CD4-positive, alpha-beta T cell (primary cell): ENCODE measurements at regions not wholly inside any gene's neighbourhood (a gene's known extent, or its start where the extent isn't known, plus 50 kb on each side); places are given as distances from the start of the nearest gene placed in this dataset.

ENCODE experiments used
- ATAC-seq: fragments of 200-7000 bp; cut with Tn5 transposase; one replicate; pipeline ENCODE4 v1.10.0; 2022; ENCODE audit warnings: mild to moderate bottlenecking; ENCODE audit not compliant: poor library complexity
- CTCF ChIA-PET: fragments of 350-600 bp; sonication (Branson Sonifier 250); formaldehyde crosslinking; loops from one replicate; lab custom pipeline; 2021; ENCODE audit warnings: antibody characterized with exemption, inconsistent platforms; lab: Charles Lee
- POLR2A ChIA-PET: fragments of 350-600 bp; sonication (Branson Sonifier 250); formaldehyde crosslinking; loops from one replicate; lab custom pipeline; 2021; ENCODE audit warnings: antibody characterized with exemption, inconsistent platforms; lab: Charles Lee
- DNase-seq, 14 experiments: peaks; one replicate each; pipeline ENCODE4 v3.0.0-alpha.2; 2013 to 2020; ENCODE audit warnings: mixed read lengths in 2 of 14
- H3K27ac ChIP-seq, 2 donors: one replicate each; pipeline versions ENCODE4 v1.5.1 to v1.7.0; 2013; ENCODE audit warnings: low read length in 2 of 2, low read depth in 1 of 2, mild to moderate bottlenecking in 1 of 2
- H3K27me3 ChIP-seq, 2 experiments: 1 replicate in 1 of 2; 2 replicates in 1 of 2; pipeline versions ENCODE4 v1.6.1 to v1.7.0; 2013; ENCODE audit warnings: low read length in 2 of 2, control low read depth in 1 of 2, mild to moderate bottlenecking in 1 of 2, moderate library complexity in 1 of 2; ENCODE audit not compliant: insufficient read depth in 2 of 2, control insufficient read depth in 1 of 2
- H3K36me3 ChIP-seq: one replicate; pipeline ENCODE4 v1.6.1; 2013; ENCODE audit warnings: low read length, control low read depth; ENCODE audit not compliant: insufficient read depth
- H3K4me1 ChIP-seq: one replicate; pipeline ENCODE4 v1.6.1; 2013; ENCODE audit warnings: low read length, control low read depth; ENCODE audit not compliant: insufficient read depth
- H3K4me3 ChIP-seq: one replicate; pipeline ENCODE4 v1.5.1; 2013; ENCODE audit warnings: mild to moderate bottlenecking, low read length, moderate library complexity
- H3K9me3 ChIP-seq, 2 experiments: 1 replicate in 1 of 2; 2 replicates in 1 of 2; pipeline versions ENCODE4 v1.6.1 to v1.7.0; 2013; ENCODE audit warnings: low read length in 2 of 2, mild to moderate bottlenecking in 2 of 2, control low read depth in 1 of 2, moderate library complexity in 1 of 2; ENCODE audit not compliant: control insufficient read depth in 1 of 2, insufficient read depth in 1 of 2
- H3K27ac Mint-ChIP-seq: one replicate; pipeline ENCODE4 v1.8.0; 2020; ENCODE audit warnings: mixed read lengths
- H3K27me3 Mint-ChIP-seq: one replicate; pipeline ENCODE4 v1.8.0; 2021; ENCODE audit warnings: mixed read lengths
- H3K36me3 Mint-ChIP-seq: one replicate; pipeline ENCODE4 v1.8.0; 2021; ENCODE audit warnings: low read depth, mixed read lengths
- H3K4me1 Mint-ChIP-seq: one replicate; pipeline ENCODE4 v1.8.0; 2021; ENCODE audit warnings: low read depth, mixed read lengths
- H3K4me3 Mint-ChIP-seq: one replicate; pipeline ENCODE4 v1.8.0; 2020; ENCODE audit warnings: mild to moderate bottlenecking, mixed read lengths
- H3K9me3 Mint-ChIP-seq: one replicate; pipeline ENCODE4 v1.8.0; 2020; ENCODE audit warnings: mixed read lengths
- CTCF ChIP-seq: fragments of 200-600 bp; IDR thresholded peaks from one replicate; pipeline ENCODE4 v1.8.0; 2022; ENCODE audit warnings: antibody characterized with exemption, mild to moderate bottlenecking
- intact Hi-C, 2 experiments: fragments of 100-400 bp; cut with DNase I in 1 of 2; cut with micrococcal nuclease in 1 of 2; formaldehyde crosslinking; loops; one replicate each; pipeline versions ENCODE4 v1.15.1 to v1.9.0; 2023 to 2025; cut with DNase I, micrococcal nuclease

GRCh38 chr12:127629066-127629820 lies 637.7 kb upstream of the TMEM132C start:
- Mint-ChIP-seq H3K4me3 (no peak overlapping the region), H3K27me3 (no peaks in the 10 kb centered on the region), H3K27ac (no peak overlapping the region), H3K9me3 (no peaks in the 10 kb centered on the region), H3K4me1 (no peaks in the 10 kb centered on the region), H3K36me3 (no peaks in the 10 kb centered on the region)
- H3K36me3 ChIP-seq: no peaks in the 10 kb centered on the region
- CTCF ChIA-PET: no interaction called here
- POLR2A ChIA-PET: no interaction called here
- H3K4me3 ChIP-seq: no peak overlapping the region
- no peak for TF ChIP-seq CTCF
- peaks cover 0 to 5% of the 10 kb centered on the region in 2 experiments for H3K9me3 ChIP-seq
- intact Hi-C loops: no loop called here
- H3K27ac ChIP-seq: no peak overlapping the region
- no peak for DNase-seq
- H3K4me1 ChIP-seq: no peaks in the 10 kb centered on the region
- ATAC-seq: no peak
- no peaks in the 10 kb centered on the region for H3K27me3 ChIP-seq

GRCh38 chr12:127632461-127632860 lies 634.5 kb upstream of the TMEM132C start:
- DNase-seq: no peak
- no peaks in the 10 kb centered on the region for H3K36me3 ChIP-seq
- no peaks in the 10 kb centered on the region for H3K4me1 ChIP-seq
- ATAC-seq: no peak
- POLR2A ChIA-PET: no interaction called here
- H3K27ac Mint-ChIP-seq: no peak overlapping the region
- intact Hi-C loops: no loop called here
- H3K9me3 ChIP-seq: peaks cover 0 to 5% of the 10 kb centered on the region in 2 experiments
- no peaks in the 10 kb centered on the region for H3K27me3 ChIP-seq
- TF ChIP-seq CTCF: no peak
- no peaks in the 10 kb centered on the region for H3K36me3 Mint-ChIP-seq
- no peaks in the 10 kb centered on the region for H3K4me1 Mint-ChIP-seq
- H3K27ac ChIP-seq: no peak overlapping the region
- H3K4me3 ChIP-seq: no peak overlapping the region
- no peak overlapping the region for H3K4me3 Mint-ChIP-seq
- H3K9me3 Mint-ChIP-seq: no peaks in the 10 kb centered on the region
- H3K27me3 Mint-ChIP-seq: no peaks in the 10 kb centered on the region
- CTCF ChIA-PET: no interaction called here

- Histone ChIP-seq H3K4me1 (no peaks in the 10 kb centered on the region), H3K27me3 (no peaks in the 10 kb centered on the region), H3K27ac (no peak overlapping the region), H3K4me3 (no peak overlapping the region), H3K36me3 (no peaks in the 10 kb centered on the region), H3K9me3 (peaks cover 0 to 5% of the 10 kb centered on the region in 2 experiments)
- ChIA-PET POLR2A (no interaction called here), CTCF (no interaction called here)
- no peak overlapping the region for H3K4me3 Mint-ChIP-seq
- H3K36me3 Mint-ChIP-seq: no peaks in the 10 kb centered on the region
- no peak for DNase-seq
- H3K4me1 Mint-ChIP-seq: no peaks in the 10 kb centered on the region
- ATAC-seq: no peak
- no peak for TF ChIP-seq CTCF
- H3K27me3 Mint-ChIP-seq: no peaks in the 10 kb centered on the region
- H3K27ac Mint-ChIP-seq: no peak overlapping the region
- intact Hi-C loops: no loop called here
- H3K9me3 Mint-ChIP-seq: no peaks in the 10 kb centered on the region
Observed at GRCh38 chr12:127635838-127636237, 631.1 kb upstream of the TMEM132C start.
